GM18517 (cell line): ENCODE measurements at regions not wholly inside any gene's neighbourhood (a gene's known extent, or its start where the extent isn't known, plus 50 kb on each side); places are given as distances from the start of the nearest gene placed in this dataset.
A peak's percentile ranks its signal among the peaks of the same experiment; 100 is the strongest.
"Not testable (repeated sequence)": the region's sequence is repeated elsewhere in the genome, so short reads cannot be mapped to it uniquely, and the experiment has no call there.

Experiments
- ATAC-seq: cut with Tn5 transposase; IDR thresholded peaks from one replicate; pipeline ENCODE4 v1.9.1; 2021; ENCODE audit warnings: mild to moderate bottlenecking, moderate library complexity; ENCODE audit not compliant: unreplicated experiment

DNA sequence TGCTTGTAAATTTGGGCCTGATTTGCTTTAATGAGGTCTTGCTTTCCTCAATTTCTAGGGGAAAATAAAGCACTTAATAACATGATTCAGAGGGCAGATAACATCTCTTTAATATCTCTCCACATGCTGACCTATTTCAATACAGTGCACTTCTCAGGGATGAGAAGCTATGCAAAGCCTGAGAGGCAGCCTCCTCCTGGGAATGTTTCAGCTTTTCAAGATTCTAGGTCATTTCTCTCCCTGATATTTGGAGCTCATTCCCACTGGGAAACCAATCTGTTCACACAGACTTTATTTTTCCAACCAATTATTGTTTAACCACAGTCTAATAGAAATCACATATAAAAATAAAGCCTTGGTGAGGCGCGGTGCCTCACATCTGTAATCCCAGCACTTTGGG lies 67.0 kb upstream of the LSAMP start:
- no peak for ATAC-seq

GRCh38 chr3:116512931-116513330 lies 67.6 kb upstream of the LSAMP start:
- ATAC-seq = no peak

DNA sequence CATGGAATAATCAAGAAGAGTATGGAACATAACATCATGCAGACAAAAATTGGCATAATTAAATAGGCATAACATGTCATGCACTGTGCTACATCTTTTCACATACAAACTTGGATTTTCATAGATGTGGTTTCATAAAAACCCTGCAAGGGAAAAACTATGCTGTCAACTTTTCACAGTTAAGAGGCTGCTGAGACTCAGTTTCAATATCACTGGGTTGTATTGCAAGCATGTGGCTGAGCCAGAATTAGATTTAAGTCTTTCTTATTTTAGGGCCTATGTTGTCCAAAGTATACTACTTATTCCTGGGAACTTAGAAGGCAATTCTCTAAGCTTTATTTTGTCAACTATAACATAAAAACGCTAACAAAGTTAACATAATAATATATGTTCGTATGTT lies 70.7 kb upstream of the LSAMP start:
- no peak for ATAC-seq

DNA sequence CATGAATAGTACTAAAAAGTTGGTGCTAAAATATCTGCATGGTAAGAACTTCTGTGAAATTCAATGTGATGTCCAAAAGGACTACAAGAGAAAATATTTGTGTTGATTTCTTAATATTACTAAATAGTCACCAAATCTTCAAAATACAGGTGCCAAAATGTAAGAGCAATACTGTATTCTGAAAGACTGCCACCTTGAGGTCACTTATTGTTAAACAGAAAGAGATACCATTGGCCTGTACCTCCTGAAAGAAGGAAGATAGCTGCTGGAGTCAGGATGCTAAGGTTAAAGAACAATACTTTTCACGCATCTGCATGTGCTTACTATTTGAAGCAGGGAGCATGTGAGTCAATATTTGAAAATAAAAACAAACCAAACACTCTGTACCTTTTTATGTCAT lies 72.0 kb upstream of the LSAMP start:
- no peak for ATAC-seq

- ATAC-seq = not testable (repeated sequence)
Observed at GRCh38 chr3:116519101-116519500, 73.8 kb upstream of the LSAMP start.

DNA sequence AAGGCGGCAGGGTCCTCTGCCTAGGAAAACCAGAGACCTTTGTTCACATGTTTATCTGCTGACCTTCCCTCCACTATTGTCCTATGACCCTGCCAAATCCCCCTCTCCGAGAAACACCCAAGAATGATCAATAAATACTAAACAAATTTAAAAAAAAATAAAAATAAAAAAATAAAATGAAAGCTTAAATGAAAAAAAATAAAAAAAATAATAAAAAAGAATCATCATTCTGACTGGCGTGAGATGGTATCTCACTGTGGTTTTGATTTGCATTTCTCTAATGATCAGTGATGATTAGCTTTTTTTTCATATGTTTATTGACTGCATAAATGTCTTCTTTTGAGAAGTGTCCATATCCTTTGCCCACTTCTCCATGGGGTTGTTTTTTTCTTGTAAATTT lies 74.5 kb upstream of the LSAMP start:
- ATAC-seq = not testable (repeated sequence)

DNA sequence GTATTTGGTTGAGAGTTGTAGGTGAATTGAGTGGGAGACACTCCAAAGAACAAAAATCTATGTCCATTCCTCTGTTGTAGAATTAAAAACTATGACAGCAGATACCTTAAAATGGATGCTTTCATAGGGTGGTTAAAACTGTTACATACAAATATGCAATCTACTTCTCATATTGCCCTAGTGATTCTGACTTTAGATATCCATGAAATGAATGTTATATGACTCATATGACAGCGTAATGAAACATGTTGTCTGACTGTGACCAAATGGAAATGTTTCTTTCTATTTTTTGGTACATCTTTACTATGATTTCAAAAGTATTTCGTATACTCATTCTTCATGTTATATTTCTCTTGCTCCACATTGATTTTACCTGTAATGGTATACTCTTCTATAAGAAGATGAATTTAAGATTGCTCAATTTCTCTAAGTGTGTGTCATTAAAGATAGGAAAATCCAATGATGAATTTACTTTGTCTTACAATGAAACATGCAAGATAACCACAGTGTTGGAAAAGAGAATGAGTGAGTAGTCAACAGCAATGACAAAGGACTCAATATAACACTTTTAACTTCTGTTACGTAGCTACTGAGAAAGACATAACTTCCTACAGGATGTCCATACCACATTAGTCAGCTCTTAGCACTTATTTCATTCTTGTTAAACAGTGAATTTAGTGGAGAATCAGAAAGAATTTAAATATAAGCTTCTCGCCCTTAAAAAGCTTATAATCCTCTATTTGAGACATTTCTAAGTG lies 79.3 kb upstream of the LSAMP start:
- no peak for ATAC-seq

DNA sequence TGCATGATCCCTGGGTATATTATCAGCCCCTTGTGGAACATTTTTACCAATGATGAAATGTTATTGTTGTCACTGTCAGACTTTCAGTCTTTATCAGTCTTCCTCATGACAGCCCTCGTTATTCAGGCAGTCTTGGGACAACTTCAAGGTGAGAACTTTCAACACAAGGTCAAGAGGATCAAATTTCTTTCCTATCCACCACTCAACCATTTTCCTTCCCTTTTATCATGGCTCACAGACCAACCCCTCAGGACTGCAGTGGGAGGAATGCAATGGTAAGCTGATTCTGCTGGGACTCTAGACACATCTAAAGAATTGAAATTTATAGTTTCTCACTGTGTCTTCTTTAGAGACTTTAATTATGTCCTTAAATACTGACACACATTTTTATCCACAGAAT lies 107.0 kb upstream of the LSAMP start:
- no peak for ATAC-seq

DNA sequence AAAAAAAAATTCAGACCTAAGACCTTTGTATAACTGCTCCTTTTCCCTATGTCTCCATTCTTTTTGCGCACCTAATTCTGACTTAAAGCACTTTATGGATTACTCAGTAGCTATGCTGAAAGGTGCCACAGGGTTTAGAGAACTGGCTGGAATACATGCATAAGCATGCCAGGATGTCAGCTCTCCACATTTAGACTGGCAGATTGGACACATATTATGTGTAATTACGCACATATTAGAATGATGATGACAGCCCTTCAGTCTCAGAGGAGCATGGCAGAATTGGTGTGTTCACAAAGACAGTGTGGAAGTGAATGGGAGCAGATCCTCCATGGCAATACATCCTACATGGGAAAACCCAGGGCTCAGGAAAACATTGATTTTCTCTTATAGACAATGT lies 108.1 kb upstream of the LSAMP start:
- ATAC-seq = no peak

- ATAC-seq = no peak
Observed at GRCh38 chr3:116561529-116561928, 116.2 kb upstream of the LSAMP start.

DNA sequence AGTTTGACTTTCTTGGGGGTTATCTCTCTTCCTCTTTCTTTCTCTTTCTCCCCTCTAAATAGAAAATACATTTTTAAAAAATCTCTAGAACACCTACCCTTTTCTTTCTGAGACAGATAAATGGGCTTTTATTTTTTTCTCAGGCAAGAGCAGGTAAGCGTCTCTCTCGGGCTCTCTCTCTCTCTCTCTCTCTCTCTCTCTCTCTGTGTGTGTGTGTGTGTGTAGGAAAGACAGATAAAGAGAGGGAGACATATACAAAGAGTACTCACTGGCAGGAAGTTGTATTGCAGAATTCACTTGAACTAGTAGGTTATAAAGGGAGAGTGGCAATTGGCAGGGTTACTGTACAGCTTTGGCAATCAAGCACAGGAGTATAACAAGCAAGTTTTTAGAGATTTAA lies 118.1 kb upstream of the LSAMP start:
- ATAC-seq = no peak

DNA sequence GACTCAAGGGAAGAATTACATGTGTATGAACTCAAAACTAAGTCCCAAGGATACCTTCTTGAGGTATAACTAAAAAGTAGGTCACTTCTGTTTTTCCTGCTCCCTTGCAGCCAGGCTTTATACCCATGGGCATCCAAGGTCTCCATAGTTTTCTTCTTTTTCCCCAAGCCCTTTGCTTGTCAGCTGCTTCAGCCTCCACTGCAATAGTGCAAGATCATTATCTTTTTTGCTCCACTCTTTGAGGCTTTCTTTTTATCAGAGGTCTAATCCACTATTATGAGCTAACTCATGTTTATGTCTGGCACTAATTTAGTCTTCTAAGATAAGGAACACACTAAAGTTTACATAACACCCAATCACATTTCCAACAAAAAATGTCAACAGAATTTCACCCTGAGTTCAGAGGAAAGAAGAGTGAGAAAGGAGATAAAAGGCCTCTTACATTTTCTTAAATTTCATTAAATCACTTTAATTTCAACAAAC lies 121.2 kb upstream of the LSAMP start:
- no peak for ATAC-seq

DNA sequence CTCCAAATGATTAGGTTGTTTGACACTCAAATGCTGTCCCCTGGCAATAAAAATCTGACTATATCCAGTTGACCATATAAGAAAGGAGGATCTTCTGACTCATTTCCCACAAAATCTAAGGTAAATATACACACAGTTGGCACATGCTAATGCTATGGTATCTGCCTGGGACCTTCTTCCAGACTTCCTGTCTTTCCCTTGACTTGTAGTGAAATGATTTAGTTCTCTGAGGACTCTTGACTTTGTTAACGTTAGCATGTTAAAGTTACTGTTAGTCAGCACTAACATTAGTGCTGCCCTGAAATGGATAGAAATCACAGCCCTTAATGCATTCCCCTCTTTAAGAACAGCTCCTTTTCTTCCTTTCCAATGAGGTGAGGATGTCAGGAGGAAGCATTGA lies 124.3 kb upstream of the LSAMP start:
- no peak for ATAC-seq

- ATAC-seq = no peak
Observed at GRCh38 chr3:116579840-116580239, 129.7 kb upstream of the TUSC7 start.

DNA sequence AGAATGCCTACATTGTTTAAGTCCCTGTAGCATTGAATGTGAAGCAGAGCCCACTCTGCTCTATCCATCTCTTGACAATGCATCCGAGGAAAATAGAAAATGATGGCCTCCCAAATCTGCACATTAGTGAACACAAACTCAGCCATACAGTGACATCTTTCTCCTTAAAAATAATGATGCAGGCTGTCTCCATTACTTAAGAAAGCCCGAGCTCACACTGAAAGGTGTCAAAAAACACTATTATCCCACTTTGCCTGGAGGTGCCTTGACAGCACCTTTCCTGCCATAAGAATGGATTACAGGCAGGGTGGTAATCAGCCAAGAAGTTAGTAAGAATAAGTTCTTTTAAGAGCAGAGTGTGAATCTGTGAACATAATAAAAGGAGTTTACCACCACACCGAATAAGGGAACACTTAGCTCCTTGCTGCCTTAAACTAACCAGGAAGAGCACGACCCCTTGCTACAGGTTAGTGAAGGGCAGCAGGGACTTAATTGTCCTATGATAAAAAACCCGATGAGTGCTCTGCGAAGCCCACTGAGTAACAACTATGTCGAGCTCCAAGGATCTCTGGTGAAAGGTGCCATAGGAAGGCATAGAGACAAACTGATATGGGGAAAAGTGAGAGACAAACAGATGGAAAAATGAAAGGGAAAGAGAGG lies 123.2 kb upstream of the TUSC7 start:
- no peak for ATAC-seq

DNA sequence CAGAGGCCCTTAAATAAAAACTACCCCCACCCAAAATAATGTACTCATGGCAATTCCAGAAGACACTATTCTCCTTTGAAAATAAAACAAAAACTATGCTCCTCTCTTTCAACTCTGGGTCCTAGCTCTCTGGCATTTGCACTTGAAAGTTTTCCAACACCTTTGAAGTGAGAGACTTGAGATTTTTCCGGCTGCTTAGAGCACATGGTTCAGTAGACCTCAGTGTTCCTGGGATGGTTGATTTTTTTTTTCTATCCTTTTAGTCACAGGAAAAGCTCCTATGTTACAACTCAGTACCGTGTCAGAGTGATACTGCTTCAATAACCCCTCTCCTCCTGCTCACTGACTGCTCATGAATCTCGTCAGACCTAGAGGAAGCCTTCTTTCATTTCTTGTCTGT lies 118.3 kb upstream of the TUSC7 start:
- ATAC-seq = no peak

DNA sequence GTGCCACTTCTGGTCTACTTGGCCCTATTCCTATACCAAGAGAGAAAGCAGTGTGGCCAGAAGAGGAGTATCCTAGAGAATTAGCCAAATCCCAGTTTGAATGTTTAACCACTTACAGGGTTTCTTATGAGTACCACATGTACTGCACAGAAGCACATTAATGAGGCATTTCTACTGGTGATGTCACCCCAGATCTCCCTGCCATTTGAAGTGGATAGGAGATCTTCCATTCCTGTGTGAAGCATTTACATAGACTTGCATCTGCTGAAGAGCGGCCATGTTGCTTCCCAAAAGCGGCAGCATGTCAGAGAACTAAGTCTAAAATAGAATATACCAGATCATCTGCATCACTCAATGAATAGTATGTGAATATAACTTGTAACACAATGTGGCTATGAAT lies 108.4 kb upstream of the TUSC7 start:
- no peak for ATAC-seq

GRCh38 chr3:116607205-116607604 lies 102.4 kb upstream of the TUSC7 start:
- ATAC-seq = no peak

GRCh38 chr3:116610124-116610523 lies 99.5 kb upstream of the TUSC7 start:
- no peak for ATAC-seq

DNA sequence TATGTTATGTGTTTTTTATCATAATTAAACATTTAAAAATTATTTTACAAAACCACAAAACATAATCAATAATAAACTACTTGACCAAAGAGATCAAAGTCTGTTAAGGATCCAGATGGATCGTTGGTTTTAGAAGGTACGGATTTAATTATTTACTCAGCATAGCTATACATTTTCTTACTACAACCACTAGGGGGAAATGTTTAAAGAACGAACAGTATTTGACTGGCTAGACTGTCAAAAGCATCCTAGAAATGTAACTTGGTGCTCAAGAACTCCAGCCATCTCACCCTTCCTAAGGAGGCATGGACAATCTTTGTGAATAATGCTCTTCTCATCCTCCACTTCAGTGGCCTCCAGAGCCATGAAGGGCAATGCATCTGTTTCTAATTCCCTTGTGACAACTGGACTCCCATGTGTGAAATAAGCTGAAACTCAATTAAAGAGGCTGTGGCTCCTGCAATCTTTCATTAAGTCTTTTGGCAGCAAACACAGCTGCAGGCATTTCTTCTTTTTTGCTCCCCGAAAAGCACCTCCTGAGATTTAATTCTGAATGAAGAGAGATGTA lies 94.7 kb upstream of the TUSC7 start:
- ATAC-seq = peak; percentile 69

GRCh38 chr3:116618138-116618537 lies 91.4 kb upstream of the TUSC7 start:
- no peak for ATAC-seq

- no peak for ATAC-seq
Observed at GRCh38 chr3:116618930-116619329, 90.6 kb upstream of the TUSC7 start.
